ENCODE measurements at regions not wholly inside any gene's neighbourhood (a gene's known extent, or its start where the extent isn't known, plus 50 kb on each side); places are given as distances from the start of the nearest gene placed in this dataset.

- no peak overlapping the region for H3K27ac ChIP-seq
- TF ChIP-seq ZFX (IDR thresholded peaks at IDR 0.05): no peak
- TF ChIP-seq CTCF (conservative IDR thresholded peaks at IDR 0.05): no peak
These were observed 163.9 kb downstream of the FAXC start for GRCh38 chr6:99185525-99185924.

- TF ChIP-seq CTCF (conservative IDR thresholded peaks at IDR 0.05): no peak
- TF ChIP-seq ZFX (IDR thresholded peaks at IDR 0.05): no peak
- no peak overlapping the region for H3K27ac ChIP-seq
These were observed 164.8 kb downstream of the FAXC start for GRCh38 chr6:99184696-99185095.

- no peak overlapping the region for H3K27ac ChIP-seq
These were observed 166.4 kb downstream of the FAXC start for GRCh38 chr6:99183066-99183465.

GRCh38 chr6:99181174-99181573 is 168.3 kb downstream of the FAXC start:
- TF ChIP-seq ZFX (IDR thresholded peaks at IDR 0.05) (no peak), CTCF (conservative IDR thresholded peaks at IDR 0.05) (no peak)
- no peak overlapping the region for H3K27ac ChIP-seq

More at GRCh38 chr6:99183066-99183465, 166.4 kb downstream of the FAXC start:
- TF ChIP-seq ZFX (IDR thresholded peaks at IDR 0.05) (no peak), CTCF (conservative IDR thresholded peaks at IDR 0.05) (no peak)

GRCh38 chr6:99178168-99178567 is 171.3 kb downstream of the FAXC start:
- no peak for TF ChIP-seq CTCF (conservative IDR thresholded peaks at IDR 0.05)
- TF ChIP-seq ZFX (IDR thresholded peaks at IDR 0.05): no peak
- H3K27ac ChIP-seq: no peak overlapping the region; the same call in 1 of the 2 replicates

- no peak for TF ChIP-seq ZFX (IDR thresholded peaks at IDR 0.05)
- no peak for TF ChIP-seq CTCF (conservative IDR thresholded peaks at IDR 0.05)
- no peak overlapping the region for H3K27ac ChIP-seq
These were observed 171.7 kb downstream of the FAXC start for GRCh38 chr6:99177736-99178135.

- no peak for TF ChIP-seq ZFX (IDR thresholded peaks at IDR 0.05)
These were observed 183.6 kb downstream of the FAXC start for GRCh38 chr6:99165838-99166237.

GRCh38 chr6:99152347-99152643 is 197.2 kb downstream of the FAXC start:
- no peak overlapping the region for H3K27ac ChIP-seq
- TF ChIP-seq CTCF (conservative IDR thresholded peaks at IDR 0.05): peak; percentile 64
- TF ChIP-seq ZFX (IDR thresholded peaks at IDR 0.05): no peak

More at GRCh38 chr6:99165838-99166237, 183.6 kb downstream of the FAXC start:
- H3K27ac ChIP-seq: no peak overlapping the region
